Osteoblast (primary cell): ENCODE measurements at regions not wholly inside any gene's neighbourhood (a gene's known extent, or its start where the extent isn't known, plus 50 kb on each side); places are given as distances from the start of the nearest gene placed in this dataset.

ENCODE experiments used
- DNase-seq: peaks from one replicate; pipeline ENCODE4 v3.0.0; 2011; ENCODE audit warnings: low spot score, mixed read lengths; ENCODE audit not compliant: insufficient read length; ENCODE audit errors: missing footprints
- H2AFZ ChIP-seq: 2 replicates; pipeline ENCODE4 v1.6.0; 2011; ENCODE audit warnings: mild to moderate bottlenecking, low read length
- H3K27ac ChIP-seq: 2 replicates; pipeline ENCODE4 v1.5.1; 2011; ENCODE audit warnings: mild to moderate bottlenecking, low read depth, low read length, moderate library complexity
- H3K27me3 ChIP-seq: 2 replicates; pipeline ENCODE4 v1.6.0; 2012; ENCODE audit warnings: mild to moderate bottlenecking, control low read depth, inconsistent platforms, low read length, moderate library complexity; ENCODE audit not compliant: insufficient read depth
- H3K36me3 ChIP-seq: 2 replicates; pipeline ENCODE4 v1.5.1; 2011; ENCODE audit warnings: mild to moderate bottlenecking, low read length, control low read depth, moderate library complexity; ENCODE audit not compliant: insufficient read depth
- H3K4me1 ChIP-seq: 2 replicates; pipeline ENCODE4 v1.5.1; 2011; ENCODE audit warnings: mild to moderate bottlenecking, low read length, control low read depth, moderate library complexity; ENCODE audit not compliant: insufficient read depth
- H3K4me2 ChIP-seq: 2 replicates; pipeline ENCODE4 v1.6.0; 2011; ENCODE audit warnings: mild to moderate bottlenecking, low read length; ENCODE audit not compliant: insufficient read depth
- H3K4me3 ChIP-seq: fragments of 200-600 bp; sonication (generic); 3 replicates; pipeline ENCODE4 v1.5.1; 2012; ENCODE audit warnings: mild to moderate bottlenecking, low read length, inconsistent platforms; ENCODE audit not compliant: insufficient read depth
- H3K79me2 ChIP-seq: 2 replicates; pipeline ENCODE4 v1.6.0; 2012; ENCODE audit warnings: mild to moderate bottlenecking, low read length, control low read depth, inconsistent platforms; ENCODE audit not compliant: insufficient read depth
- H3K9me3 ChIP-seq: 2 replicates; pipeline ENCODE4 v1.5.1; 2011; ENCODE audit warnings: low read depth, low read length, control low read depth
- H4K20me1 ChIP-seq: 2 replicates; pipeline ENCODE4 v1.6.0; 2012; ENCODE audit warnings: mild to moderate bottlenecking, low read length, control low read depth; ENCODE audit not compliant: insufficient read depth
- CTCF ChIP-seq: IDR thresholded peaks from 2 replicates; pipeline ENCODE4 v1.5.1; 2011; ENCODE audit warnings: mild to moderate bottlenecking, low read depth, low read length, moderate library complexity; ENCODE audit errors: extremely low read depth

- H3K9me3 ChIP-seq, result no peaks in the 10 kb centered on the region
- H2AFZ ChIP-seq, result no peak overlapping the region
- H3K4me1 ChIP-seq, result no peaks in the 10 kb centered on the region
- TF ChIP-seq CTCF, result no peak
- no peaks in the 10 kb centered on the region for H3K79me2 ChIP-seq
- H3K4me2 ChIP-seq, result no peak overlapping the region
- no peak overlapping the region for H3K4me3 ChIP-seq
- H3K36me3 ChIP-seq, result no peaks in the 10 kb centered on the region
- H4K20me1 ChIP-seq, result no peaks in the 10 kb centered on the region
- H3K27ac ChIP-seq, result no peak overlapping the region
- DNase-seq, result no peak
- H3K27me3 ChIP-seq, result no peaks in the 10 kb centered on the region
Measured at GRCh38 chr4:123312116-123312515, 84.5 kb upstream of the SPRY1 start.

- no peak for TF ChIP-seq CTCF
- Histone ChIP-seq H3K36me3 (no peaks in the 10 kb centered on the region), H3K27ac (no peak overlapping the region), H3K4me1 (no peaks in the 10 kb centered on the region), H3K4me2 (no peak overlapping the region), H3K79me2 (no peaks in the 10 kb centered on the region), H3K9me3 (no peaks in the 10 kb centered on the region), H4K20me1 (no peaks in the 10 kb centered on the region), H3K27me3 (no peaks in the 10 kb centered on the region), H3K4me3 (no peak overlapping the region), H2AFZ (no peak overlapping the region)
- no peak for DNase-seq
Measured at GRCh38 chr4:123312951-123313592, 83.5 kb upstream of the SPRY1 start.

GRCh38 chr4:123315617-123316016, 81.0 kb upstream of the SPRY1 start:
- no peak overlapping the region for H3K4me2 ChIP-seq
- no peak overlapping the region for H2AFZ ChIP-seq
- H3K27me3 ChIP-seq, result no peaks in the 10 kb centered on the region
- H3K79me2 ChIP-seq, result no peaks in the 10 kb centered on the region
- H4K20me1 ChIP-seq, result no peaks in the 10 kb centered on the region
- no peaks in the 10 kb centered on the region for H3K36me3 ChIP-seq
- H3K4me1 ChIP-seq, result no peaks in the 10 kb centered on the region
- H3K9me3 ChIP-seq, result no peaks in the 10 kb centered on the region
- no peak overlapping the region for H3K27ac ChIP-seq
- DNase-seq, result no peak
- H3K4me3 ChIP-seq, result no peak overlapping the region
- no peak for TF ChIP-seq CTCF

- no peak overlapping the region for H3K4me2 ChIP-seq
- H4K20me1 ChIP-seq, result no peaks in the 10 kb centered on the region
- H3K36me3 ChIP-seq, result no peaks in the 10 kb centered on the region
- no peaks in the 10 kb centered on the region for H3K4me1 ChIP-seq
- H3K27ac ChIP-seq, result no peak overlapping the region
- no peak overlapping the region for H2AFZ ChIP-seq
- no peaks in the 10 kb centered on the region for H3K79me2 ChIP-seq
- H3K4me3 ChIP-seq, result no peak overlapping the region
- no peak for TF ChIP-seq CTCF
- no peak for DNase-seq
- no peaks in the 10 kb centered on the region for H3K27me3 ChIP-seq
- no peaks in the 10 kb centered on the region for H3K9me3 ChIP-seq
Measured at GRCh38 chr4:123317211-123317610, 79.4 kb upstream of the SPRY1 start.
